ENCODE measurements at regions not wholly inside any gene's neighbourhood (a gene's known extent, or its start where the extent isn't known, plus 50 kb on each side); places are given as distances from the start of the nearest gene placed in this dataset.

DNA sequence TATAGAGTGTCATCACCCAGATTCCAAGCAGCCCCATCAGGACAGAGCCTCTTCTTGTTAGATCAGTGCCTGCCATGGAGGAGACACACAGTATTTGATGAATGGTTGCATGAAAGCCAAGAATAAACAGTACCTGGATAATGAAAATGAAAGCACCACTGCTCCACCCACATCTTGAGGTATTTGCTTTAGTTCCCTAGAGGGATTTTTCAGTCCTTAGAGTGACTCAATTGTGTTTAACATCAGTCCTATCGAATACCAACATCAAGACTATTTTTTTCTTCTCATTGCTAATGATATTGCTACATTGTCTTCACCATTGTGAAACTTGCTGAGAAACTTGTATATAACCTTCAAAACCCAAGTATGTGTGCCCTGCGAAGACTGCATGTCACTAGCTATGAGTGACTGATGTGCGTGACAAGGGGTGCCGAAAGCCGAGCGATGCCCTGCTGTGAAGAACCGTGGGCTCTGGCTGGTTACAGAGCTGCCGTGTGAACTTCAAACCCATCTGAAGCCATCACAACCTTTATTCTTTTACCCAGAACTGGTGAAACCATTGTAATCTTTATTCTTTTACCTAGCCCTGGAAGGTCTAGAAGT is 211.3 kb upstream of the FAT1 start:
- DNase-seq (ENCODE audit: low read depth): no peak
- TF ChIP-seq CTCF (IDR thresholded peaks at IDR 0.05; ENCODE audit: insufficient read depth, low read length): no peak
- no peak overlapping the region for H3K4me3 ChIP-seq (ENCODE audit: low read depth, low read length)

- DNase-seq (ENCODE audit: low read depth): no peak
- H3K4me3 ChIP-seq (ENCODE audit: low read depth, low read length): no peak overlapping the region
- TF ChIP-seq CTCF (IDR thresholded peaks at IDR 0.05; ENCODE audit: insufficient read depth, low read length): no peak
Observed at GRCh38 chr4:186935901-186936300, 212.2 kb upstream of the FAT1 start.

- DNase-seq (ENCODE audit: low read depth): peak; percentile 24
- TF ChIP-seq CTCF (IDR thresholded peaks at IDR 0.05; ENCODE audit: insufficient read depth, low read length): no peak
- H3K4me3 ChIP-seq (ENCODE audit: low read depth, low read length): no peak overlapping the region
Observed at GRCh38 chr4:186936496-186937375, 213.1 kb upstream of the FAT1 start.

DNA sequence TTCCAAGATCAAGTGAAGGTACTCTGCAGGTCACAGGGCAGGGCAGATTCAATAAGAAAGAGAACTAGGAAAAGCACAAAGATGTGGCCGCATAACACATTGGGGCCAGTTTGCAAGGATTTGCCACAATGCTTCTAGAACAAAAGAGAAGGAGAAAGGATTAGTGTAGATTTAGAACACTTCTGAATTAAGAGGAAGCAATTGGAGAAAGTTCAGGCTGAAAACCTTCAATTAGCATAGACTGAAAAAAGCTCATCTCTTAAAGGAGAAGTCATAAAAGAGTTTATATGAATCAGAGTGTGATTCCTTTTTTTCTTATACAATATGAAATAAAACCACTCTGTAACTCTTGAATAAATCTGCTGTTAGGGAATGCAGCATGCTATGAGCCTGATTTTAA is 215.6 kb upstream of the FAT1 start:
- H3K4me3 ChIP-seq (ENCODE audit: low read depth, low read length): no peak overlapping the region
- TF ChIP-seq CTCF (IDR thresholded peaks at IDR 0.05; ENCODE audit: insufficient read depth, low read length): no peak
- no peak for DNase-seq (ENCODE audit: low read depth)

- no peak overlapping the region for H3K4me3 ChIP-seq (ENCODE audit: low read depth, low read length)
- TF ChIP-seq CTCF (IDR thresholded peaks at IDR 0.05; ENCODE audit: insufficient read depth, low read length): no peak
- no peak for DNase-seq (ENCODE audit: low read depth)
Observed at GRCh38 chr4:186939766-186940165, 216.1 kb upstream of the FAT1 start.

- H3K4me3 ChIP-seq (ENCODE audit: low read depth, low read length): no peak overlapping the region
- no peak for TF ChIP-seq CTCF (IDR thresholded peaks at IDR 0.05; ENCODE audit: insufficient read depth, low read length)
- DNase-seq (ENCODE audit: low read depth): no peak
Observed at GRCh38 chr4:186940476-186940875, 216.8 kb upstream of the FAT1 start.
